ENCODE measurements at regions not wholly inside any gene's neighbourhood (a gene's known extent, or its start where the extent isn't known, plus 50 kb on each side); places are given as distances from the start of the nearest gene placed in this dataset.

GRCh38 chr5:42875211-42875610 is 63.5 kb upstream of the SELENOP start:
- TF ChIP-seq EZH2phosphoT487 (IDR thresholded peaks at IDR 0.05; ENCODE audit: insufficient read depth, low read depth), result no peak
- TF ChIP-seq EZH2 (IDR thresholded peaks at IDR 0.05; ENCODE audit: insufficient read depth, poor library complexity, severe bottlenecking), result no peak
